Activated T-cell treated with anti-CD3 and anti-CD28 coated beads, Interleukin-2, amount 50 U/mL, for 72 hours (primary cell): ENCODE measurements at regions not wholly inside any gene's neighbourhood (a gene's known extent, or its start where the extent isn't known, plus 50 kb on each side); places are given as distances from the start of the nearest gene placed in this dataset.
A peak's percentile ranks its signal among the peaks of the same experiment; 100 is the strongest.

Source experiments
- ATAC-seq, 2 donors: fragments of 150-1000 bp; cut with Tn5 transposase; replicated peaks in 1 of 2; 2 replicates each; pipeline ENCODE4 v1.10.0; 2021; ENCODE audit warnings: moderate library complexity in 2 of 2, mild to moderate bottlenecking in 1 of 2
- DNase-seq, 2 donors: peaks; one replicate each; pipeline ENCODE4 v3.0.0; 2021 to 2022; ENCODE audit warnings: mixed read lengths in 1 of 2
- H3K27ac Mint-ChIP-seq: one replicate; pipeline ENCODE4 v1.8.0; 2022; ENCODE audit warnings: mild to moderate bottlenecking, moderate library complexity, mixed read lengths
- H3K27me3 Mint-ChIP-seq: one replicate; pipeline ENCODE4 v1.8.0; 2022; ENCODE audit warnings: low read depth, mixed read lengths
- H3K36me3 Mint-ChIP-seq, 2 donors: one replicate each; pipeline ENCODE4 v1.8.0; 2022; ENCODE audit warnings: mixed read lengths in 2 of 2, mild to moderate bottlenecking in 1 of 2; ENCODE audit not compliant: insufficient read depth in 2 of 2
- H3K4me1 Mint-ChIP-seq: one replicate; pipeline ENCODE4 v1.8.0; 2022; ENCODE audit warnings: low read depth, mixed read lengths
- H3K4me3 Mint-ChIP-seq, 2 donors: one replicate each; pipeline ENCODE4 v1.8.0; 2022; ENCODE audit warnings: mild to moderate bottlenecking in 2 of 2, mixed read lengths in 2 of 2, moderate library complexity in 2 of 2
- H3K9me3 Mint-ChIP-seq, 2 donors: one replicate each; pipeline ENCODE4 v1.8.0; 2022; ENCODE audit warnings: mixed read lengths in 2 of 2

- H3K4me3 Mint-ChIP-seq: no peak overlapping the region
- H3K36me3 Mint-ChIP-seq: no peaks in the 10 kb centered on the region
- no peak for ATAC-seq
- H3K27ac Mint-ChIP-seq: no peak overlapping the region
- H3K27me3 Mint-ChIP-seq: peaks cover 28% of the 10 kb centered on the region
- DNase-seq: no peak
- no peaks in the 10 kb centered on the region for H3K4me1 Mint-ChIP-seq
- H3K9me3 Mint-ChIP-seq: no peaks in the 10 kb centered on the region
These were observed 103.7 kb downstream of the NPIPB5 start for GRCh38 chr16:22614271-22614947.

GRCh38 chr16:22618842-22619241 lies 108.2 kb downstream of the NPIPB5 start:
- H3K36me3 Mint-ChIP-seq: no peaks in the 10 kb centered on the region
- H3K4me1 Mint-ChIP-seq: no peaks in the 10 kb centered on the region
- no peaks in the 10 kb centered on the region for H3K9me3 Mint-ChIP-seq
- H3K27ac Mint-ChIP-seq: no peak overlapping the region
- no peak for DNase-seq
- H3K27me3 Mint-ChIP-seq: peaks cover 43% of the 10 kb centered on the region
- H3K4me3 Mint-ChIP-seq: no peak overlapping the region
- ATAC-seq: no peak

GRCh38 chr16:22621586-22622155 lies 111.0 kb downstream of the NPIPB5 start:
- no peaks in the 10 kb centered on the region for H3K36me3 Mint-ChIP-seq
- H3K4me1 Mint-ChIP-seq: no peaks in the 10 kb centered on the region
- DNase-seq: no peak
- H3K9me3 Mint-ChIP-seq: no peaks in the 10 kb centered on the region
- H3K27ac Mint-ChIP-seq: no peak overlapping the region
- no peak overlapping the region for H3K4me3 Mint-ChIP-seq
- H3K27me3 Mint-ChIP-seq: peaks cover 32% of the 10 kb centered on the region
- no peak for ATAC-seq

GRCh38 chr16:22622703-22623102 lies 112.0 kb downstream of the NPIPB5 start:
- no peak overlapping the region for H3K27ac Mint-ChIP-seq

GRCh38 chr16:22623351-22623781 lies 112.7 kb downstream of the NPIPB5 start:
- no peaks in the 10 kb centered on the region for H3K9me3 Mint-ChIP-seq
- no peaks in the 10 kb centered on the region for H3K4me1 Mint-ChIP-seq
- H3K27me3 Mint-ChIP-seq: peaks cover 21% of the 10 kb centered on the region
- ATAC-seq (no peak), DNase-seq (no peak)
- no peak overlapping the region for H3K27ac Mint-ChIP-seq
- H3K4me3 Mint-ChIP-seq: no peak overlapping the region
- H3K36me3 Mint-ChIP-seq: no peaks in the 10 kb centered on the region

More at GRCh38 chr16:22622703-22623102, 112.0 kb downstream of the NPIPB5 start:
- ATAC-seq (no peak), DNase-seq (no peak)
- no peak overlapping the region for H3K4me3 Mint-ChIP-seq
- H3K9me3 Mint-ChIP-seq: no peaks in the 10 kb centered on the region
- H3K27me3 Mint-ChIP-seq: peaks cover 26% of the 10 kb centered on the region
- H3K4me1 Mint-ChIP-seq: no peaks in the 10 kb centered on the region
- H3K36me3 Mint-ChIP-seq: no peaks in the 10 kb centered on the region

GRCh38 chr16:22624038-22624799 lies 113.5 kb downstream of the NPIPB5 start:
- Mint-ChIP-seq H3K27me3 (peaks cover 15% of the 10 kb centered on the region), H3K36me3 (no peaks in the 10 kb centered on the region), H3K4me1 (no peaks in the 10 kb centered on the region), H3K9me3 (no peaks in the 10 kb centered on the region), H3K27ac (no peak overlapping the region), H3K4me3 (no peak overlapping the region)
- DNase-seq (no peak), ATAC-seq (no peak)

- ATAC-seq: no peak
- no peak overlapping the region for H3K27ac Mint-ChIP-seq
- DNase-seq: peak in 1 of 2 donors; percentile 7
- H3K27me3 Mint-ChIP-seq: peaks cover 11% of the 10 kb centered on the region
- H3K9me3 Mint-ChIP-seq: no peaks in the 10 kb centered on the region
- H3K4me1 Mint-ChIP-seq: no peaks in the 10 kb centered on the region
- H3K36me3 Mint-ChIP-seq: no peaks in the 10 kb centered on the region
- H3K4me3 Mint-ChIP-seq: no peak overlapping the region
These were observed 114.3 kb downstream of the NPIPB5 start for GRCh38 chr16:22624800-22625533.

GRCh38 chr16:22625967-22626366 lies 115.3 kb downstream of the NPIPB5 start:
- DNase-seq (no peak), ATAC-seq (no peak)
- H3K4me3 Mint-ChIP-seq: no peak overlapping the region
- no peaks in the 10 kb centered on the region for H3K4me1 Mint-ChIP-seq
- H3K27ac Mint-ChIP-seq: no peak overlapping the region
- H3K36me3 Mint-ChIP-seq: no peaks in the 10 kb centered on the region
- H3K27me3 Mint-ChIP-seq: peaks cover 3% of the 10 kb centered on the region
- H3K9me3 Mint-ChIP-seq: no peaks in the 10 kb centered on the region

- no peaks in the 10 kb centered on the region for H3K9me3 Mint-ChIP-seq
- H3K4me1 Mint-ChIP-seq: no peaks in the 10 kb centered on the region
- no peak overlapping the region for H3K27ac Mint-ChIP-seq
- no peak for DNase-seq
- no peak overlapping the region for H3K4me3 Mint-ChIP-seq
- ATAC-seq: no peak
- no peaks in the 10 kb centered on the region for H3K36me3 Mint-ChIP-seq
- H3K27me3 Mint-ChIP-seq: no peaks in the 10 kb centered on the region
These were observed 116.4 kb downstream of the NPIPB5 start for GRCh38 chr16:22627043-22627442.

- no peak for DNase-seq
- no peak overlapping the region for H3K4me3 Mint-ChIP-seq
- H3K27ac Mint-ChIP-seq: no peak overlapping the region
- no peak for ATAC-seq
- peaks cover 8% of the 10 kb centered on the region for H3K27me3 Mint-ChIP-seq
- H3K36me3 Mint-ChIP-seq: no peaks in the 10 kb centered on the region
- H3K4me1 Mint-ChIP-seq: no peaks in the 10 kb centered on the region
- H3K9me3 Mint-ChIP-seq: no peaks in the 10 kb centered on the region
These were observed 118.3 kb downstream of the NPIPB5 start for GRCh38 chr16:22628994-22629393.

- H3K36me3 Mint-ChIP-seq: no peaks in the 10 kb centered on the region
- no peak overlapping the region for H3K4me3 Mint-ChIP-seq
- H3K4me1 Mint-ChIP-seq: no peaks in the 10 kb centered on the region
- ATAC-seq (no peak), DNase-seq (no peak)
- peaks cover 8% of the 10 kb centered on the region for H3K27me3 Mint-ChIP-seq
- no peaks in the 10 kb centered on the region for H3K9me3 Mint-ChIP-seq
- no peak overlapping the region for H3K27ac Mint-ChIP-seq
These were observed 119.6 kb downstream of the NPIPB5 start for GRCh38 chr16:22630242-22630641.

- no peak overlapping the region for H3K4me3 Mint-ChIP-seq
- DNase-seq: no peak
These were observed 120.6 kb downstream of the NPIPB5 start for GRCh38 chr16:22631264-22631663.

GRCh38 chr16:22632606-22633005 lies 121.9 kb downstream of the NPIPB5 start:
- Mint-ChIP-seq H3K9me3 (no peaks in the 10 kb centered on the region), H3K4me1 (no peaks in the 10 kb centered on the region), H3K36me3 (no peaks in the 10 kb centered on the region), H3K27ac (no peak overlapping the region), H3K27me3 (peaks cover 13% of the 10 kb centered on the region), H3K4me3 (no peak overlapping the region)
- DNase-seq (no peak), ATAC-seq (no peak)

More at GRCh38 chr16:22631264-22631663, 120.6 kb downstream of the NPIPB5 start:
- no peak overlapping the region for H3K27ac Mint-ChIP-seq
- peaks cover 13% of the 10 kb centered on the region for H3K27me3 Mint-ChIP-seq
- ATAC-seq: no peak
- no peaks in the 10 kb centered on the region for H3K9me3 Mint-ChIP-seq
- no peaks in the 10 kb centered on the region for H3K4me1 Mint-ChIP-seq
- H3K36me3 Mint-ChIP-seq: no peaks in the 10 kb centered on the region
